K562 (cell line): ENCODE measurements at regions not wholly inside any gene's neighbourhood (a gene's known extent, or its start where the extent isn't known, plus 50 kb on each side); places are given as distances from the start of the nearest gene placed in this dataset.

ENCODE experiments used
- ATAC-seq: fragments of 200-7000 bp; cut with Tn5 transposase; 3 replicates; pipeline ENCODE4 v1.9.1; 2020; ENCODE audit warnings: moderate library complexity
- BruUV-seq: library from RNA; stranded (reverse); fragments of 400-500 nt; replicated peaks from 2 replicates; lab custom pipeline; 2021; lab: Mats Ljungman, UMichigan
- CTCF ChIA-PET: fragments of 300-600 bp; formaldehyde crosslinking; extraction: SDS; loops from one replicate; lab custom pipeline; 2021; ENCODE audit warnings: low intra/inter-chr PET ratio; lab: Yijun Ruan, JAX
- POLR2A ChIA-PET: fragments of 300-600, 350-650 bp; sonication (Branson Sonifier 250); formaldehyde crosslinking; extraction: SDS; loops from one replicate; lab custom pipeline; 2021; ENCODE audit warnings: antibody characterized with exemption, inconsistent platforms; lab: Yijun Ruan, JAX
- DNase-seq, 4 experiments: peaks; one replicate each; pipeline versions ENCODE4 v3.0.0 to v3.0.0-alpha.2; 2011 to 2018; ENCODE audit warnings: low spot score in 3 of 4, mixed read lengths in 3 of 4; ENCODE audit errors: extremely low read depth in 1 of 4
- FAIRE-seq: peaks from 2 replicates; lab custom pipeline; 2011; peaks lifted over from hg19 to GRCh38; lab: Jason Lieb, UNC
- H2AFZ ChIP-seq: 2 replicates; pipeline ENCODE4 v1.6.0; 2011; ENCODE audit warnings: low read depth, low read length, control low read depth, inconsistent platforms
- H3K27ac ChIP-seq: fragments of 200-600 bp; 3 replicates; pipeline ENCODE4 v1.8.0; 2011; ENCODE audit warnings: low read depth, mild to moderate bottlenecking, control low read depth, inconsistent platforms, low read length, moderate library complexity, mixed read lengths; ENCODE audit errors: extremely low read depth
- H3K27me3 ChIP-seq, 2 experiments: fragments of 300-600 bp in 1 of 2; 2 replicates in 1 of 2; 3 replicates in 1 of 2; pipeline versions ENCODE4 v1.6.0 to v1.8.0; 2011; ENCODE audit warnings: inconsistent platforms in 2 of 2, low read length in 2 of 2, mild to moderate bottlenecking in 1 of 2, mixed read lengths in 1 of 2, moderate library complexity in 1 of 2; ENCODE audit not compliant: control insufficient read depth in 2 of 2, insufficient read depth in 2 of 2
- H3K36me3 ChIP-seq: fragments of 300-600 bp; 3 replicates; pipeline ENCODE4 v1.8.0; 2011; ENCODE audit warnings: mild to moderate bottlenecking, low read length, inconsistent platforms; ENCODE audit not compliant: control insufficient read depth, insufficient read depth
- H3K4me1 ChIP-seq, 2 experiments: fragments of 200-600 bp in 1 of 2; replicated peaks in 1 of 2; 2 replicates in 1 of 2; 3 replicates in 1 of 2; pipeline versions ENCODE4 v1.5.1 to v1.8.0; 2011; ENCODE audit warnings: inconsistent platforms in 2 of 2, low read length in 2 of 2, mild to moderate bottlenecking in 1 of 2, mixed read lengths in 1 of 2, moderate library complexity in 1 of 2; ENCODE audit not compliant: control insufficient read depth in 2 of 2, insufficient read depth in 2 of 2
- H3K4me2 ChIP-seq: 2 replicates; pipeline ENCODE4 v1.6.1; 2011; ENCODE audit warnings: low read length, control low read depth, inconsistent platforms, mixed read lengths; ENCODE audit not compliant: insufficient read depth
- H3K4me3 ChIP-seq: fragments of 200-600 bp; sonication (generic), shearing (Covaris generic); 2 replicates; pipeline ENCODE4 v1.5.1; 2016; ENCODE audit warnings: control low read depth, inconsistent platforms
- H3K79me2 ChIP-seq: fragments of 200-600 bp; 3 replicates; pipeline ENCODE4 v1.8.0; 2011; ENCODE audit warnings: low read length, inconsistent platforms; ENCODE audit not compliant: control insufficient read depth, insufficient read depth
- H3K9ac ChIP-seq, 2 experiments: 2 replicates each; pipeline versions ENCODE4 v1.6.0 to v1.6.1; 2011; ENCODE audit warnings: low read depth in 2 of 2, low read length in 2 of 2, control low read depth in 1 of 2, inconsistent platforms in 1 of 2, mild to moderate bottlenecking in 1 of 2, mixed read lengths in 1 of 2; ENCODE audit not compliant: insufficient read depth in 1 of 2
- H3K9me1 ChIP-seq: one replicate; pipeline ENCODE4 v1.6.0; 2011; ENCODE audit warnings: inconsistent platforms, mild to moderate bottlenecking, low read length, moderate library complexity; ENCODE audit not compliant: control insufficient read depth, insufficient read depth
- H3K9me3 ChIP-seq: replicated peaks from 2 replicates; pipeline ENCODE4 v1.5.1; 2011; ENCODE audit warnings: low read depth, low read length, inconsistent platforms; ENCODE audit not compliant: control insufficient read depth, insufficient read depth
- H4K20me1 ChIP-seq: replicated peaks from 2 replicates; pipeline ENCODE4 v1.6.1; 2011; ENCODE audit warnings: low read length, inconsistent platforms, mixed read lengths; ENCODE audit not compliant: control insufficient read depth, insufficient read depth
- CBX2 ChIP-seq: fragments of 200-600 bp; sonication (generic); IDR thresholded peaks from one replicate; pipeline ENCODE4 v1.6.1; 2012; ENCODE audit warnings: mild to moderate bottlenecking, low read length, inconsistent platforms; ENCODE audit not compliant: insufficient read depth, poor library complexity, severe bottlenecking
- CCAR2 ChIP-seq: fragments of 200-400 bp; formaldehyde crosslinking; IDR thresholded peaks from 2 replicates; pipeline ENCODE4 v1.6.1; 2017; ENCODE audit warnings: mild to moderate bottlenecking, low read depth, low read length
- DMBX1 ChIP-seq: fragments of 250-450 bp; sonication (Bioruptor Pico); IDR thresholded peaks from 2 replicates; pipeline ENCODE4 v1.8.0; 2022; ENCODE audit warnings: inconsistent platforms, mild to moderate bottlenecking, moderate library complexity, borderline replicate concordance
- HMG20A ChIP-seq: fragments of 450-650 bp; formaldehyde crosslinking; conservative IDR thresholded peaks from 2 replicates; pipeline ENCODE4 v1.4.0; 2020; ENCODE audit warnings: mild to moderate bottlenecking, mixed read lengths
- IRF2 ChIP-seq: sonication (generic); formaldehyde crosslinking; IDR thresholded peaks from 2 replicates; pipeline ENCODE4 v1.8.1; 2022; ENCODE audit warnings: mild to moderate bottlenecking, missing genetic modification reagents
- L3MBTL2 ChIP-seq: fragments of 450-650 bp; IDR thresholded peaks from 2 replicates; pipeline ENCODE4 v1.6.1; 2016; ENCODE audit warnings: mild to moderate bottlenecking, moderate library complexity
- POLR2B ChIP-seq: fragments of 450-650 bp; IDR thresholded peaks from 2 replicates; pipeline ENCODE4 v1.6.1; 2018; ENCODE audit warnings: low read depth; ENCODE audit not compliant: partially characterized antibody
- ZNF311 ChIP-seq: fragments of 250-450 bp; sonication (Bioruptor Pico); IDR thresholded peaks from 2 replicates; pipeline ENCODE4 v1.4.0; 2020; ENCODE audit warnings: mild to moderate bottlenecking, moderate library complexity
- WGBS: fragments of 100-300 bp; shearing (Covaris generic); methylation state at CpG from one replicate; pipeline ENCODE4 v1.1.6; 2016; ENCODE audit warnings: low coverage, mixed read lengths; ENCODE audit not compliant: insufficient coverage; ENCODE audit errors: missing lambda C conversion rate; 5-methylcytosine and 5-hydroxymethylcytosine counted together
- in situ Hi-C: fragments of 300-500 bp; cut with MboI; formaldehyde crosslinking; loops from 4 replicates; pipeline ENCODE4 v1.15.0; 2018; ENCODE audit warnings: inconsistent platforms, mixed read lengths
- intact Hi-C: fragments of 100-400 bp; cut with micrococcal nuclease; formaldehyde crosslinking; loops from 2 replicates; pipeline ENCODE4 v1.14.2; 2022
- TF ChIP-seq, protein P1 (sequence below), 3 experiments: IDR thresholded peaks in 2 of 3; conservative IDR thresholded peaks in 1 of 3; 2 replicates each; pipeline ENCODE4 v1.5.1; 2011 to 2012; ENCODE audit warnings: low read length in 3 of 3, mild to moderate bottlenecking in 3 of 3, control low read depth in 2 of 3, improper control_type of control experiment in 1 of 3, inconsistent platforms in 1 of 3, low read depth in 1 of 3, mixed read lengths in 1 of 3, moderate library complexity in 1 of 3; ENCODE audit not compliant: insufficient read depth in 2 of 3
- TF ChIP-seq, protein P2 (sequence below): sonication (generic); formaldehyde crosslinking; IDR thresholded peaks from 2 replicates; pipeline ENCODE4 v1.8.0; 2022; ENCODE audit warnings: missing genetic modification reagents, mild to moderate bottlenecking, borderline replicate concordance
- TF ChIP-seq, protein P3 (sequence below): fragments of 200-800 bp; sonication (Bioruptor generic); IDR thresholded peaks from 2 replicates; pipeline ENCODE4 v1.6.1; 2017; ENCODE audit warnings: missing genetic modification characterization, missing compliant biosample characterization

DNA sequence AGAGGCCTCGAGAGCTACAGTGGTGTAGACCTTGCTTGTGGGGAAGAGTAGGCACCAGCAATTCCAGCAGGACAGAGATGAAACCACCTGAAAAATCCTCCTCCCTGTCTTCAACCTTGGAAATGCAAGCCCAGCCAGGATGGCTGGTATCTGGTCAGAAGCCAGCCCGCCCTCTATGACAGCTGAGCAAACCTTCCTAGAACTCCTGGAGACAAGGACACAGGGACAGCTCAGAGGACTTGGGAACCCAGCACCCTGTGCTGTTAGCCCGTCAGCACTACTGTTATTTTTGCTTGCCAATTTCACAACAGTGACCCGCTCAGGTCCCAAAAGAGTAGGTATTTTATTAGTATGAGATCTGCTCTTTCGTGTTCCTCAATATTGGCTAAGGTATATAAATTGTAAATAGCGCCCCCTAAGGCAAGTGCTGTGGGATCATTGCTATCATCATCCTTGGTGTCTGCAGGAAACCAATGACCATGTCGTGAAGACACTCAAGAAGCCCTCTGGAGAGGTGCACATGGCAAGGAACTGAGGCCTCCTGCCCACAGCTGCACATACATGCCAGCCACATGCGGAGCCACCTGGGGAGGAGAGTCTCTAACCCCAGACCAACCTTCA lies 156.5 kb upstream of the CHST15 start:
- H3K79me2 ChIP-seq = no peaks in the 10 kb centered on the region
- peak in 3 of 4 experiments; percentile 15 to 20 (median 15) for DNase-seq
- no TSS peak for BruUV-seq
- no peak for TF ChIP-seq ZNF311 (CRISPR knock-in tag)
- TF ChIP-seq, protein P1, sequence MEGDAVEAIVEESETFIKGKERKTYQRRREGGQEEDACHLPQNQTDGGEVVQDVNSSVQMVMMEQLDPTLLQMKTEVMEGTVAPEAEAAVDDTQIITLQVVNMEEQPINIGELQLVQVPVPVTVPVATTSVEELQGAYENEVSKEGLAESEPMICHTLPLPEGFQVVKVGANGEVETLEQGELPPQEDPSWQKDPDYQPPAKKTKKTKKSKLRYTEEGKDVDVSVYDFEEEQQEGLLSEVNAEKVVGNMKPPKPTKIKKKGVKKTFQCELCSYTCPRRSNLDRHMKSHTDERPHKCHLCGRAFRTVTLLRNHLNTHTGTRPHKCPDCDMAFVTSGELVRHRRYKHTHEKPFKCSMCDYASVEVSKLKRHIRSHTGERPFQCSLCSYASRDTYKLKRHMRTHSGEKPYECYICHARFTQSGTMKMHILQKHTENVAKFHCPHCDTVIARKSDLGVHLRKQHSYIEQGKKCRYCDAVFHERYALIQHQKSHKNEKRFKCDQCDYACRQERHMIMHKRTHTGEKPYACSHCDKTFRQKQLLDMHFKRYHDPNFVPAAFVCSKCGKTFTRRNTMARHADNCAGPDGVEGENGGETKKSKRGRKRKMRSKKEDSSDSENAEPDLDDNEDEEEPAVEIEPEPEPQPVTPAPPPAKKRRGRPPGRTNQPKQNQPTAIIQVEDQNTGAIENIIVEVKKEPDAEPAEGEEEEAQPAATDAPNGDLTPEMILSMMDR (IDR thresholded peaks at IDR 0.05 in 2 of 3, conservative IDR thresholded peaks at IDR 0.05 in 1 of 3; ENCODE audit: insufficient read depth in 2 of 3, low read depth in 1 of 3, low read length in 3 of 3) = peak; percentile 14 to 43 (median 36); a peak in 4 of 6 replicates
- TF ChIP-seq, all 486 proteins: peak for 1
- in situ Hi-C loops (loop anchor here (25.0 kb wide), 1 partner anchor 787 kb away; no protein-coding TSS in a partner anchor), intact Hi-C loops (loop anchor here (10.0 kb wide), 1 partner anchor 135 kb away; no protein-coding TSS in a partner anchor)
- Histone ChIP-seq H3K9me3 (no peaks in the 10 kb centered on the region), H3K9ac (no peak overlapping the region), H4K20me1 (no peaks in the 10 kb centered on the region), H3K4me2 (no peak overlapping the region), H3K4me1 (no peaks in the 10 kb centered on the region), H3K9me1 (no peaks in the 10 kb centered on the region), H3K27me3 (peaks cover 0 to 5% of the 10 kb centered on the region in 2 experiments; a peak in 1 of 5 replicates), H3K27ac (no peak overlapping the region), H3K36me3 (no peaks in the 10 kb centered on the region), H2AFZ (no peak overlapping the region), H3K4me3 (no peak overlapping the region)
- CTCF ChIA-PET = no interaction called here
- WGBS = 2% methylated on average over 7 of the region's 8 CpGs
- ATAC-seq (peak; percentile 69), FAIRE-seq (no peak)
- POLR2A ChIA-PET = no interaction called here

- H3K79me2 ChIP-seq = no peaks in the 10 kb centered on the region
- H4K20me1 ChIP-seq = no peaks in the 10 kb centered on the region
- FAIRE-seq (no peak), DNase-seq (no peak), ATAC-seq (no peak)
- POLR2A ChIA-PET = no interaction called here
- no peaks in the 10 kb centered on the region for H3K36me3 ChIP-seq
- WGBS = 0% methylated on average over 5 of the region's 6 CpGs
- H3K9me1 ChIP-seq = no peaks in the 10 kb centered on the region
- in situ Hi-C loops (no loop called here), intact Hi-C loops (no loop called here)
- no peak overlapping the region for H2AFZ ChIP-seq
- H3K27ac ChIP-seq = no peak overlapping the region
- no peak overlapping the region for H3K4me3 ChIP-seq
- no peak overlapping the region for H3K9ac ChIP-seq
- no peaks in the 10 kb centered on the region for H3K9me3 ChIP-seq
- no TSS peak for BruUV-seq
- peaks cover 0 to 5% of the 10 kb centered on the region in 2 experiments; a peak in 1 of 5 replicates for H3K27me3 ChIP-seq
- no peak overlapping the region for H3K4me2 ChIP-seq
- CTCF ChIA-PET = no interaction called here
- H3K4me1 ChIP-seq = no peaks in the 10 kb centered on the region
- no peak for TF ChIP-seq L3MBTL2
- TF ChIP-seq, protein P2, sequence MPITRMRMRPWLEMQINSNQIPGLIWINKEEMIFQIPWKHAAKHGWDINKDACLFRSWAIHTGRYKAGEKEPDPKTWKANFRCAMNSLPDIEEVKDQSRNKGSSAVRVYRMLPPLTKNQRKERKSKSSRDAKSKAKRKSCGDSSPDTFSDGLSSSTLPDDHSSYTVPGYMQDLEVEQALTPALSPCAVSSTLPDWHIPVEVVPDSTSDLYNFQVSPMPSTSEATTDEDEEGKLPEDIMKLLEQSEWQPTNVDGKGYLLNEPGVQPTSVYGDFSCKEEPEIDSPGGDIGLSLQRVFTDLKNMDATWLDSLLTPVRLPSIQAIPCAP (CRISPR knock-in tag) = no peak
- TF ChIP-seq, protein P3, sequence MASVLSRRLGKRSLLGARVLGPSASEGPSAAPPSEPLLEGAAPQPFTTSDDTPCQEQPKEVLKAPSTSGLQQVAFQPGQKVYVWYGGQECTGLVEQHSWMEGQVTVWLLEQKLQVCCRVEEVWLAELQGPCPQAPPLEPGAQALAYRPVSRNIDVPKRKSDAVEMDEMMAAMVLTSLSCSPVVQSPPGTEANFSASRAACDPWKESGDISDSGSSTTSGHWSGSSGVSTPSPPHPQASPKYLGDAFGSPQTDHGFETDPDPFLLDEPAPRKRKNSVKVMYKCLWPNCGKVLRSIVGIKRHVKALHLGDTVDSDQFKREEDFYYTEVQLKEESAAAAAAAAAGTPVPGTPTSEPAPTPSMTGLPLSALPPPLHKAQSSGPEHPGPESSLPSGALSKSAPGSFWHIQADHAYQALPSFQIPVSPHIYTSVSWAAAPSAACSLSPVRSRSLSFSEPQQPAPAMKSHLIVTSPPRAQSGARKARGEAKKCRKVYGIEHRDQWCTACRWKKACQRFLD (CRISPR knock-in tag) = no peak
- no peak for TF ChIP-seq CBX2
- no peak for TF ChIP-seq POLR2B
- no peak for TF ChIP-seq HMG20A (CRISPR knock-in tag)
- TF ChIP-seq CCAR2 = no peak
- TF ChIP-seq IRF2 (CRISPR knock-in tag) = no peak
- no peak for TF ChIP-seq DMBX1 (CRISPR knock-in tag)
Measured at GRCh38 chr10:124249196-124249595, 155.8 kb upstream of the CHST15 start.
